GM18907 (cell line): ENCODE measurements at regions not wholly inside any gene's neighbourhood (a gene's known extent, or its start where the extent isn't known, plus 50 kb on each side); places are given as distances from the start of the nearest gene placed in this dataset.

Experiments
- ATAC-seq: cut with Tn5 transposase; IDR thresholded peaks from one replicate; pipeline ENCODE4 v1.9.1; 2021; ENCODE audit warnings: mild to moderate bottlenecking, moderate library complexity; ENCODE audit not compliant: unreplicated experiment

GRCh38 chr2:173806761-173807160, 158.4 kb downstream of the SP3 start:
- ATAC-seq, result no peak

GRCh38 chr2:173808718-173809117, 156.5 kb downstream of the SP3 start:
- no peak for ATAC-seq

- ATAC-seq, result no peak
These were observed 152.9 kb downstream of the SP3 start for GRCh38 chr2:173812321-173812720.

GRCh38 chr2:173814306-173814705, 150.9 kb downstream of the SP3 start:
- no peak for ATAC-seq

DNA sequence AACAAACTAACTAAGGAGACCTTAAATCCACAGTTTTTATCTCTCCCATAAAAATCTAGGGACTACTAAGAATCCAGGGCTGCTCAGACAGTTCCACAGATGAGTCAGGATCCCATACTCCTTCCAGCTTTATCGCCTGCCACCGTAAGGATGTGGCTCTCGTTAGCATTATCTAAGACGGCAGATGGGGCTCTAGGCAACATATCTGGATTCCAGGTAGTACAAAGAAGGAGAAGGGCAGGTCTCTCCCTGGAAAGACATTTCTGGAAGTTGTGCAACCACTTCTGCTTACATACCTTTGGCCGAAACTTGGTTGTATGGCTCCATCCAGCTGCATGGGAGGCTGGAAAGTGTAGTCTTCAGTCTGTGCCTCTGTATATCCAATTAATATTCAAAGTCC, 149.4 kb downstream of the SP3 start:
- ATAC-seq, result no peak

- ATAC-seq, result no peak
These were observed 147.6 kb downstream of the SP3 start for GRCh38 chr2:173817582-173817981.

DNA sequence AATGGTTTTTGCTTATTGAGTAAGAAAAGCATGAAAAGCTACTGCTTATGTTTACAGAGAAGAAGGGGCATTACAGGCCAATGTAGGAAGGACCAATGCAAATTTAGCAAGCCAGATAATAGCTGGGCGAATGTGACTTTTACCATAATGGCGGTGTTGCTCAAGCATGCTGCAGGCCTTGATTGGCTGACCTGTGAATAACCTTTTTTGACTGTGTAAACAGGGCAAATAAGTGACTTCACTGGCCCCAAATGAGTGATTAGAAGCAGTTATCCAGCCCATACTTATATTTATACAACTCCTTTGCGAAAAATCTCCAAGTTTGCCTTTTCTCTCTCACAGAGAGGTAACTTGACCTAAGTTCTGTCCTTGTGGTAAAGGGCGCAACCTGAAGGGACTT, 146.9 kb downstream of the SP3 start:
- ATAC-seq, result no peak

- ATAC-seq, result no peak
These were observed 145.3 kb downstream of the SP3 start for GRCh38 chr2:173819852-173820251.

DNA sequence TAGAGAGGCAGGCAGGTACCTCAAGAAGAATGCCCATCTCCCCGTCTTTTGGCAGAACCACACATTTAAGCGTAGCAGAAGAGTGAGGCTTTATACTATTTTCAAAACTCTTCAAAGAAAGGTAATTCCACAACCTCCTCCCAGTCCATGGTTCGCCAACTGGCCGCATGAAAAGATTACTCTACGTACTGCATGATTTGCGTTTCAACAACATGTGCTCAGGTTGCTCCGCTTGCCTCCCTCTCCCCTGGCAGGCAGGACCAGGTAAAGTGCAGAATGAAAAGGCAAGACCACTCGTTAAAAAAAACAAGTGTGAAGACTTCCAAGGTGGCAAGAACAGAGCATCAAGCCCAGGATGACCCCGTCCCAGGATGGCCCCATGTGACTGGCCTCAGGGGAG, 143.7 kb downstream of the SP3 start:
- no peak for ATAC-seq

DNA sequence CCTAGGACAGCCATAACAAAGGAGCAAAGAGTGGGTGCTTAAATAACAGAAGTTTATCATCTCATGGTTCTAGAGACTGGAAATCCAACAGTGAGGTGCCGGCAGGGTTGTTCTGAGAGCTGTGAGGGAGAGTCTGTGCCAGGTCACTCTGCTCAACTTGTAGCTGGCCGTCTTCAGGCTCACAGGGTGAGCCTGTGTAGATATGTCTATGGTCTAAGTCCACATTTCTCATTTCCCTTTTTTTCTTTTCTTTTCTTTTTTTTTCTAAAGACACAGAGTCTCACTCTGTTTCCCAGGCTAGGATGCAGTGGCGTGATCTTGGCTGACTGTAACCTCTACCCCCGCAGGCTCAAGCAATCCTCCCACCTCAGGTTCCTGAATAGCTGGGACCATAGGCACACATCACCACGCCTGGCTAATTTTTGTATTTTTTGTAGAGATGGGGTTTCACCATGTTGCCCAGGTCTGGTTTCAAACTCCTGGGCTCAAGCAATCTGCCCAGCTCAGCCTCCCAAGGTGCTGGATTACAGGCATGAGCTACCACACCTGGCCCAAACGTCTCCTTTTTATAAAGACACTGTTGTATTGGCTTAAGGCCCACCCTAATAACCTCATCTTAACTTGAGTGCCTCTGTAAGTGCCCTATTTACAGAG, 142.2 kb downstream of the SP3 start:
- ATAC-seq, result no peak

DNA sequence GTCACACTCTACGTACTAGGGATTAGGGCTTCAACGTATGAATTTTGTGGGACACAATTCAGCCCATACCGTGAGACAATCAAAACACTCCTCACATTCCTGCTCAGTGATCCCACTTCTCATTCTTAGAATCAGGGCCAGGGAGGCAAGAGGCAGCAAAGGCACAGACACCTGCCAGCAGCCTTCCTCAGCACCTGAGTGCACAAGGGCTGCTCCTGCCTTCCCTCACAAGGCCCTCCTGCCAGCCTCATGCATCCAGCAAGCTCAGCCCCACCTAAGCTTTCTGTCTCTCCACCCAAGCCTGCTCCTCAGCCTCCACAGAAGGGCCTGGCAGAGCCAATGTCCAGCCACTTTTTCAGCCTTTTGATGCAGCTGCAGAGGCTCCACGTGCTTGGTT, 141.6 kb downstream of the SP3 start:
- no peak for ATAC-seq

GRCh38 chr2:173828189-173829142, 136.7 kb downstream of the SP3 start:
- ATAC-seq, result no peak

DNA sequence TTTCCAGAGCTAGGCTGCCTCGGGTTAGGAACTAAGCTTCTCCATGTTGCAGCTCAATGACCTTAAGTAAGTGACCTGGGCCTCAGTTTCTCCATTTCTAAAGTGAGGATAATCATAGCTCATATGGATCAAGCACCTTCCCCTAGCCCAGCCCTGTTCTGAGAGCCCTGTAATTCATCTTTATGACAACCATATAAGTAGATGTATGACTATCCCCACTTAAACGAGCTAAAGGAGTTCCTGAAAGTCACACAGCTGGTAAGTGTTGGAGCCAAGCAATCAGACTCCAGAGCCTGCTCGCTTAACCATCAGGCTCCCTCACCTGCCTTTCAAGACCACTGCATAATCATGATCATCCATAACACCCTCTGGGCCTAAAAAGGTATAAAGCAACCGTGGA, 135.4 kb downstream of the SP3 start:
- no peak for ATAC-seq

DNA sequence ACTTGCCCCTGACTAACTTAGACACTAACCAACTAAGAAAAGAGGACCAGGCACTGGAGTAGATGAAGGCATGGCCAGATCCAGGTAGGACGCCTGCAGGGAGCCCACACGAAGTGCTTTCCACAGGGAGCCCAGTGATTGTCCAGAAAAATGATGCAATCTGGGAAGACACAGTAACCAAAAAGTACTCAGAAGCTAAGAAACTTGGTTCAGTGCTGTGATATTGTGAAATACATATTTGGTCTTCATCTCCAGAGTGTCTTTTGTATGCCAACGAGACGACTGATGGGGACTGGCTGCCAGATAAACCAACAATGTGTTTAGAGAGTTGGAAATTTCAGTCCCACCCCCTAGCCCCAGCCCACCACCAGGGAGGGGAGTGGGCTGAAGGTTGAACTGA, 135.0 kb downstream of the SP3 start:
- ATAC-seq, result no peak

DNA sequence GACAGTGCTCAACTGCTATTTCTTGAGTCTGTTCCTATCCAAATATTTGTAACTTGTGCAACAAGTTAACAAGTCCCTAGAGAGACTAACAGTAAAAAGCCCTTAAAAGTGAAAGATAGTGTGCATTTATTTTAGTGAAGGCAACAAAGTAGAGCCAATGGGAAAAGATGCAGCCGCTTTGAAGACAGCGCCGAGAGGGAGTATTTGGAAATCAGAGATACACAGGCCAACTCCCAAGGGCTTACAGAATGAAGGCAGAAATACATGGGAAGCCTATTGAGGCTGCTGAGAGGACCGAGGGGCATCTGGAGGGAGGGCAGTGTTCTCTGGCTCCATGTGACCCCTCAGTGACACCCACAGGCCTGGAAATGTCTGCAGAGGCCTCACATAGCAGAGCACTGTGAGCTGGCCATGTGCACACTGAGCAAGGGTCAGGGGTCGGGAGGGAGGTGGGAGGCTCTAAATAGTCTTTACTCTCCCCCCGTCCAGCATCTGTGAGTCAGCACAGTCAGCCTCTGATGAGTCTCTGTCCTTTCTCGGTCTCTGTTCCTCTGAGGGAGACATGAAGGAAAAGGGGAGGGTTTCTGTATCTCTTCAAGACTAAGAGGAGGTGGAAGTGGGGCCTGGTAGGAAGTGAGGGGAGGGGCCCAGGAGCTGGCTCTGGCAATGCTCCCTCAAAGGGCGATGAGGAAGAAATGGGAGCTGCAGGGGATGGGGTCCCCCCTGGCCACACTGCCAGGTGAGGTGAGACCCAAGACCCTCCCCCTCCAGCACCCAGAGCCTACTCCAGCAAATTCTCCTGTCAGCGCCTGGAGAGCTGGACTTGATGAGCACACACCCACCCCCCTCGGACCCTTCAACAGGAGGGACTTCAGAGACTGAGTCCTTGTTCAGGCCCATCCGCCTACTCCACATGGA, 133.6 kb downstream of the SP3 start:
- no peak for ATAC-seq

- ATAC-seq, result no peak
These were observed 131.0 kb downstream of the SP3 start for GRCh38 chr2:173834141-173834540.

GRCh38 chr2:173835726-173836125, 129.4 kb downstream of the SP3 start:
- no peak for ATAC-seq

DNA sequence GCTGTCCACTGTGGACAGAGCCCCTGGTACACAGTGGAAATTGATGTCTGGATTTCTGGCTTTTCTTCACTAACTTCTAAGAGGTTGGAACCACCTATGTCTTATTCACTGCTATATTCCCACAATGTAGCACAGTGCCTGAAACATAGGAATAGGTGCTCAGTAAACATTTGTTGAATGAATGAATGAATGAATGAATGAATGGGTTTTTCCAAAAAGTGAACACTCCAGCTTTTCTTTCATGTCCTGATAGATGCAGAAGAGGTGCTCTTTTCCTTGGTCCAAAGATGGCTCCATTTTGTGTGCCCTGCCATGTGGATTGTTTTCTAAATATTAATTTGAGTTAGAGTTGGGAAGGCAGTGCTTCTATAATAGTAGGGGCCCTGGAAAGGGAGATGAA, 124.1 kb downstream of the SP3 start:
- ATAC-seq, result no peak

DNA sequence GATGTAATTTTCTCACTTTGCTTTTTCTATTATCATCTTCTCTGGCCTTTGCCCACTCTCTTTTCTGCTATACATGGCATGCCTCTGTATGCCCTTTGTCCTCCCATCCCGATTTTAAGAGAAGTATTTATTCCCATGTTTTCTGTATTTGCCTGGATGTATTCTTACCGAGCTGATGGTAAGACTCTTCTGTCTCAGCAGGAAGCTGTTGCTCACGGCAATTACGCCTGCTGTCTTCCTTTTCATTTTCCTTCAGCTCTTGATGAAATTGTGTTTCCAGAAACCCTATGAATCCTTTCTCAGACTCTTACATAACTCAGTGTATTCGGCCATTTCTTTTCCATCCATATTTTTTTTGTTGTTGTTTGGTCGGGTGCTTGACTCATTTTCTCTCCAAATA, 121.6 kb downstream of the SP3 start:
- ATAC-seq, result no peak

DNA sequence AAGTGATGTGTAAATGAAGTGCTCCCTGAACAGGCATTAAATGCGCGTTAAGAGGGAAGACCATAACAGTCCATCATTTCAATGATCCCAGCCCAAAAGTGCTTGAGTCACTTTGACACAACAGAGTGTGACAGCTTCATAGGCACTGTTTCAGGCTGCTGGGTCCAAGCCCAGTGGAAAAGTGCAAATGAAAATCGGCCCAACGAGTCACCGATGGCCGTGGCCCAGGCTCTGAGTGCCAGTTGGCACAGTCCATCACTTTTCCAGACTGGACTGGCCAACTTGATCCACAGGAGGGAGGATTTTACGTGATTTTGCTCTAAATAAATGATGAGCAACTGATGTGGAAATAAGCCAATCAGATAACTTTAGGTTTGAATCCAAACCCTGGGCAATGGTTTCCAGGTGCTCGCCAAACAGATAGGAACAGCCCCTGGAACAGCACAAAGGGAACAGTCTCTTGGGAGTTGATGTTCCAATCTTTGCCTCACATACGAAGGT, 114.0 kb downstream of the SP3 start:
- ATAC-seq, result no peak

DNA sequence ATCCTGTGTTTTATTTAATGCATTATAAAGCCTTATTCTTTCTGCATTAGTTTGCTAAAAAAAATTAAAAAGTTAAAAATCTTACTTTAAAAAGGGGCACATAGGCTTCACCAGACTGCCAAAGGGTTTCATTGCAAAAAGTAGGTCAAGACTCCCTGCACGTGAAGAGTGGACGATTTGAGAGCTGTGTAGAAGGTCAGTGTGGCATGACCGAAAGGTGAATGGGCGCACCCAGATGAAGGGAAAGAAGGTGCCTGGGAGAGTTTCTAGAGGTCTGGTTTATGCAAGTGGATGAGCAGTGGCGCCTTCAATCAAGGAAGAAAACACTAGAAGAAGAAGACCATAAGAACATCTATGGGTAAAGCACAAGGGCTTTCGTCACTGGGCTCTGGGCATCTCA, 111.0 kb downstream of the SP3 start:
- ATAC-seq, result no peak
